ENCODE measurements at regions not wholly inside any gene's neighbourhood (a gene's known extent, or its start where the extent isn't known, plus 50 kb on each side); places are given as distances from the start of the nearest gene placed in this dataset.

DNA sequence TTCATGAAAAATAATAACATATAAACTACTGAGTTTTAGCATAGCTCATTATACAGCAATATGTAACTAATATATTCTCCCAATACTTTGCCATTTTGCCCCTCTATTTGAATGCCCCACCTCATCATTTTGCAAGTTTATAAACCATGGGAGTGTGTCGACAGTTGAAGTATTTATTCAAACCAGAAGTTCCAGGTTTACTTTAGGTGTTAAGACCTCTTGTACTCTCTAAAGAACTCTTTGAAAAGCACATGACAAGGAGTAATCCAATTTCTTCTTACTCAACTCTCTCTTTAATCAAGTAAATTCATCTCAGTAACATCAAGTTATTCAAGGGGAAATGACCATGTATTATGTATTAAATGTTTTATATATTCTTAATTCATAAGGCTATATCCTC, 240.7 kb downstream of the COX18 start:
- TF ChIP-seq, protein P1, sequence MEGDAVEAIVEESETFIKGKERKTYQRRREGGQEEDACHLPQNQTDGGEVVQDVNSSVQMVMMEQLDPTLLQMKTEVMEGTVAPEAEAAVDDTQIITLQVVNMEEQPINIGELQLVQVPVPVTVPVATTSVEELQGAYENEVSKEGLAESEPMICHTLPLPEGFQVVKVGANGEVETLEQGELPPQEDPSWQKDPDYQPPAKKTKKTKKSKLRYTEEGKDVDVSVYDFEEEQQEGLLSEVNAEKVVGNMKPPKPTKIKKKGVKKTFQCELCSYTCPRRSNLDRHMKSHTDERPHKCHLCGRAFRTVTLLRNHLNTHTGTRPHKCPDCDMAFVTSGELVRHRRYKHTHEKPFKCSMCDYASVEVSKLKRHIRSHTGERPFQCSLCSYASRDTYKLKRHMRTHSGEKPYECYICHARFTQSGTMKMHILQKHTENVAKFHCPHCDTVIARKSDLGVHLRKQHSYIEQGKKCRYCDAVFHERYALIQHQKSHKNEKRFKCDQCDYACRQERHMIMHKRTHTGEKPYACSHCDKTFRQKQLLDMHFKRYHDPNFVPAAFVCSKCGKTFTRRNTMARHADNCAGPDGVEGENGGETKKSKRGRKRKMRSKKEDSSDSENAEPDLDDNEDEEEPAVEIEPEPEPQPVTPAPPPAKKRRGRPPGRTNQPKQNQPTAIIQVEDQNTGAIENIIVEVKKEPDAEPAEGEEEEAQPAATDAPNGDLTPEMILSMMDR (conservative IDR thresholded peaks at IDR 0.05) = no peak
- TF ChIP-seq EZH2 (IDR thresholded peaks at IDR 0.05; ENCODE audit: low read depth) = no peak
